ENCODE measurements at regions not wholly inside any gene's neighbourhood (a gene's known extent, or its start where the extent isn't known, plus 50 kb on each side); places are given as distances from the start of the nearest gene placed in this dataset.

DNA sequence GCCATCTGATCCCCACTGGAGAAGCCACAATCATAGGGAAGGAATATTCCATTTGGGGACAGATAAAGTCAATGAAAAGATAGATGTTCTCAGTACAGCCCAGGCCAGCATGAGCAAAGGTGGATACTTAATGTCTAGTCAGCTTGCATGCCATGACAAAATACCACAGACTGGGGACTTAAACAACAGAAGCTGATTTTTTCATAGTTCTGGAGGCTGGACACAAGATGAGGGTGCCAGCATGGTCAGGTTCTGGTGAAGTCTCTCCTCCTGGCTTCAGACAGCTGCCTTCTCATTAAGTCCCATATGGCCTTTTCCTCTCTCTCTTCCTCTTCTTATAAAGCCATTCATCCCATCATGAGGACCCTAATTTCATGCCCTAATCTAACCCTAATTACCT is 116.1 kb upstream of the CYP1B1 start:
- intact Hi-C loops (cut with DNase I), result no loop called here
- Histone ChIP-seq H3K27me3 (no peaks in the 10 kb centered on the region), H3K4me1 (peaks cover 0 to 8% of the 10 kb centered on the region in 2 donors), H3K9me3 (no peaks in the 10 kb centered on the region), H3K4me3 (no peak overlapping the region), H3K36me3 (no peaks in the 10 kb centered on the region), H3K27ac (no peak overlapping the region)
- TF ChIP-seq CTCF (IDR thresholded peaks at IDR 0.05), result no peak
- DNase-seq (ENCODE audit: low spot score in 2 of 2), result no peak

DNA sequence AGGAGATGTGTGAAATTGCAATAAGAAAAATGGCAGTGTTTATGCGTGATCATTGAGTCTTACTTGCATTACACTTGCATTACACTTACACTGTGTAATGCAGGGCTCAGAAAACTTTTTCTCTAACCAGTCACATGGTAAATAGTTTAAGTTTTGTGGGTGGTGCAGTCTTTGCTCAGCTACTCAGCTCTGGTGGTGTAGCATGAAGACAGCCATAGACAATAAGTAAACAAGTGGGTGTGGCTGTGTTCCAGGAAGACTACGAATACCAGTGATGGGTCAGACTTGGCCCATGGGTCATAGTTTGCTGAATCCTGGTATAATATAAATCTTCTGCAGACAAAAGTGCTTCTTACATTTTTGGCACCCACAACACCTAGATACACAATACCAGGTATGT is 115.6 kb upstream of the CYP1B1 start:
- no peaks in the 10 kb centered on the region for H3K9me3 ChIP-seq
- H3K27ac ChIP-seq, result no peak overlapping the region
- H3K27me3 ChIP-seq, result no peaks in the 10 kb centered on the region
- no peak overlapping the region for H3K4me3 ChIP-seq
- H3K4me1 ChIP-seq, result peaks cover 0 to 8% of the 10 kb centered on the region in 2 donors
- DNase-seq (ENCODE audit: low spot score in 2 of 2), result no peak
- intact Hi-C loops (cut with DNase I), result no loop called here
- no peak for TF ChIP-seq CTCF (IDR thresholded peaks at IDR 0.05)
- no peaks in the 10 kb centered on the region for H3K36me3 ChIP-seq

- Histone ChIP-seq H3K4me3 (no peak overlapping the region), H3K4me1 (peaks cover 0 to 8% of the 10 kb centered on the region in 2 donors), H3K9me3 (no peaks in the 10 kb centered on the region), H3K36me3 (no peaks in the 10 kb centered on the region), H3K27ac (no peak overlapping the region), H3K27me3 (no peaks in the 10 kb centered on the region)
- DNase-seq (ENCODE audit: low spot score in 2 of 2), result no peak
- intact Hi-C loops (cut with DNase I), result no loop called here
- TF ChIP-seq CTCF (IDR thresholded peaks at IDR 0.05), result no peak
These were observed 114.7 kb upstream of the CYP1B1 start for GRCh38 chr2:38190542-38191218.

DNA sequence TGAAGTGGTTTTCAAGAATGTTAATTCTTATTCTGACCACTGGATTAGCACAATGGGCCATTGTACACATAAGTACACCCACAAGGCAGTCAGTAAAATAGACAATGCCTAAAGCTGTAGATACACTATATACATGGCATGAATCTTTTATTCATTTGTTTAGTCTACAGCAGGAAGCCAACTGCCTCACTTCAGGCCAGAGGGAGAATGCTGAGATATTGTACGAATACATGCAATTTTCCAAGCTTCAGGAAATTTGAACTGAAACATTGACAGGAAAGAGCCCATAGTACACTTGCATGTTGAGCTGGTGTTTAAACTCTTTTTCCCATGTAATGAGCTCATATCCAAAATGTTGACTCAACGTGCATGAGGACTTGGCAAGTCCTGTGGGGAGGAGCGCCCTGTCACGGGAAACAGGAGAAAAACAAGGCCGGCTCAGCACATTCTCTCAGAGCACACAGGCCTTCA is 111.6 kb upstream of the CYP1B1 start:
- Histone ChIP-seq H3K36me3 (no peaks in the 10 kb centered on the region), H3K27me3 (no peaks in the 10 kb centered on the region), H3K4me1 (peaks cover 0 to 12% of the 10 kb centered on the region in 2 donors), H3K9me3 (no peaks in the 10 kb centered on the region), H3K27ac (peak overlapping the region; percentile 57 to 72), H3K4me3 (no peak overlapping the region)
- DNase-seq (ENCODE audit: low spot score in 2 of 2), result peak; percentile 47 to 83
- intact Hi-C loops (cut with DNase I), result loop anchor here (5.0 kb wide), 1 partner anchor 40 kb away; no protein-coding TSS in a partner anchor
- TF ChIP-seq CTCF (IDR thresholded peaks at IDR 0.05), result no peak

DNA sequence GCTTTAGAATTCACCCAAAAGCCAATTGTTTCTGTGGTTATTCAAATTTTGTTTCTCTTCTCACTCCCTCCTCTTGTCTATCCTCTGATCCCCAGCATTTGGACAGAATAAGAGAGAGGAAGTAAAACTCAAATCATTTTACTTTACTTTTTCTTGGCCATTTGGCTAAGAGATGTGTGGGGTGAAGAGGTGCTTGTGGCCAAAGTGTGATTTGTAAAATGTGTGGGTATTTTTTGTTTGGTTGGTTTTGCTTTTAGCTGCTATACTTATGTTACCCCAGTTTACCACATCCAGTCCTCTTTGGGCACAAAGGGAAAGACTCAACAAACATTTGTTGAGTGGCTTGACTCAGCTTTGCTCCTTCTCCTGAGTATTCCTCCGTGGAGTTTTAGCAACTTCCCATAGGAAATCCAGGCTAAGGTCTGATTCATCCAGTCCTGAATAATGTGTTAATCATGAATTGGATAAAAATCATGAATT is 109.1 kb upstream of the CYP1B1 start:
- Histone ChIP-seq H3K27me3 (no peaks in the 10 kb centered on the region), H3K4me1 (peaks cover 0 to 12% of the 10 kb centered on the region in 2 donors), H3K27ac (peak overlapping the region; percentile 3 to 56), H3K4me3 (no peak overlapping the region), H3K9me3 (no peaks in the 10 kb centered on the region), H3K36me3 (no peaks in the 10 kb centered on the region)
- intact Hi-C loops (cut with DNase I), result loop anchor here (5.0 kb wide), 1 partner anchor 38 kb away; no protein-coding TSS in a partner anchor
- no peak for DNase-seq (ENCODE audit: low spot score in 2 of 2)
- TF ChIP-seq CTCF (IDR thresholded peaks at IDR 0.05), result no peak

Data from ascending aorta (tissue), 2 donors.